SK-N-SH treated with all-trans-retinoic acid at 6 μM for 48 hours (cell line): ENCODE measurements at regions not wholly inside any gene's neighbourhood (a gene's known extent, or its start where the extent isn't known, plus 50 kb on each side); places are given as distances from the start of the nearest gene placed in this dataset.

Source experiments
- ATAC-seq: fragments of 200-7000 bp; cut with Tn5 transposase; 3 replicates; pipeline ENCODE4 v1.9.1; 2020; ENCODE audit warnings: mild to moderate bottlenecking, moderate library complexity
- ARNTL ChIP-seq: fragments of 450-650 bp; formaldehyde crosslinking; IDR thresholded peaks from 2 replicates; pipeline ENCODE4 v1.5.0; 2020; ENCODE audit warnings: low read depth, mild to moderate bottlenecking, moderate library complexity, borderline replicate concordance
- BACH2 ChIP-seq: fragments of 250-450 bp; sonication (Bioruptor Pico); IDR thresholded peaks from 2 replicates; pipeline ENCODE4 v1.9.0; 2021; ENCODE audit warnings: mild to moderate bottlenecking, borderline replicate concordance
- CSDC2 ChIP-seq: fragments of 250-450 bp; sonication (Bioruptor Pico); IDR thresholded peaks from 2 replicates; pipeline ENCODE4 v1.5.0; 2020; ENCODE audit warnings: mild to moderate bottlenecking, moderate library complexity
- ESRRG ChIP-seq: fragments of 250-450 bp; sonication (Bioruptor Pico); IDR thresholded peaks from 2 replicates; pipeline ENCODE4 v1.6.1; 2021; ENCODE audit warnings: mild to moderate bottlenecking
- GLIS3 ChIP-seq: fragments of 250-450 bp; sonication (Bioruptor Pico); IDR thresholded peaks from 2 replicates; pipeline ENCODE4 v1.5.0; 2020; ENCODE audit warnings: mild to moderate bottlenecking, moderate library complexity
- ISL1 ChIP-seq: fragments of 250-450 bp; sonication (Bioruptor Pico); IDR thresholded peaks from 2 replicates; pipeline ENCODE4 v2.1.2; 2022; ENCODE audit warnings: mild to moderate bottlenecking, moderate library complexity
- OSR1 ChIP-seq: fragments of 250-450 bp; sonication (Bioruptor Pico); IDR thresholded peaks from 2 replicates; pipeline ENCODE4 v1.8.0; 2022; ENCODE audit warnings: moderate library complexity, mild to moderate bottlenecking, inconsistent platforms
- POU6F1 ChIP-seq: fragments of 250-450 bp; sonication (Bioruptor Pico); IDR thresholded peaks from 2 replicates; pipeline ENCODE4 v1.8.0; 2021; ENCODE audit warnings: low read depth, mild to moderate bottlenecking, moderate library complexity, borderline replicate concordance
- PPARA ChIP-seq: fragments of 250-450 bp; sonication (Bioruptor Pico); IDR thresholded peaks from 2 replicates; pipeline ENCODE4 v1.5.0; 2020; ENCODE audit warnings: mild to moderate bottlenecking, borderline replicate concordance
- RARB ChIP-seq: fragments of 250-450 bp; sonication (Bioruptor Pico); IDR thresholded peaks from 2 replicates; pipeline ENCODE4 v1.8.0; 2021; ENCODE audit warnings: mild to moderate bottlenecking, moderate library complexity
- SNAI2 ChIP-seq: fragments of 250-450 bp; sonication (Bioruptor Pico); IDR thresholded peaks from 2 replicates; pipeline ENCODE4 v1.5.0; 2020; ENCODE audit warnings: mild to moderate bottlenecking, moderate library complexity
- TCF4 ChIP-seq: fragments of 250-450 bp; sonication (Bioruptor Pico); IDR thresholded peaks from 2 replicates; pipeline ENCODE4 v1.8.0; 2021; ENCODE audit warnings: mild to moderate bottlenecking, moderate library complexity, borderline replicate concordance
- TOX ChIP-seq: fragments of 250-450 bp; sonication (Bioruptor Pico); IDR thresholded peaks from 2 replicates; pipeline ENCODE4 v1.8.0; 2021; ENCODE audit warnings: mild to moderate bottlenecking, moderate library complexity, borderline replicate concordance
- TSHZ2 ChIP-seq: fragments of 250-450 bp; sonication (Bioruptor Pico); IDR thresholded peaks from 2 replicates; pipeline ENCODE4 v1.5.0; 2020; ENCODE audit warnings: mild to moderate bottlenecking, moderate library complexity
- ZC3H10 ChIP-seq: fragments of 250-450 bp; sonication (Bioruptor Pico); IDR thresholded peaks from 2 replicates; pipeline ENCODE4 v1.5.1; 2021; ENCODE audit warnings: mild to moderate bottlenecking, moderate library complexity
- ZFP3 ChIP-seq: fragments of 250-450 bp; sonication (Bioruptor Pico); IDR thresholded peaks from 2 replicates; pipeline ENCODE4 v1.5.0; 2020; ENCODE audit warnings: mild to moderate bottlenecking, moderate library complexity
- ZFP30 ChIP-seq: fragments of 450-650 bp; formaldehyde crosslinking; IDR thresholded peaks from 2 replicates; pipeline ENCODE4 v1.5.0; 2022; ENCODE audit warnings: mild to moderate bottlenecking, moderate library complexity
- ZNF8 ChIP-seq: fragments of 450-650 bp; formaldehyde crosslinking; IDR thresholded peaks from 2 replicates; pipeline ENCODE4 v1.5.0; 2020; ENCODE audit warnings: mild to moderate bottlenecking, moderate library complexity
- TF ChIP-seq, protein P1 (sequence below): fragments of 250-450 bp; sonication (Bioruptor Pico); IDR thresholded peaks from 2 replicates; pipeline ENCODE4 v1.8.0; 2020; ENCODE audit warnings: mild to moderate bottlenecking, moderate library complexity, borderline replicate concordance
- TF ChIP-seq, protein P2 (sequence below): fragments of 250-450 bp; sonication (Bioruptor Pico); IDR thresholded peaks from 2 replicates; pipeline ENCODE4 v1.5.1; 2021; ENCODE audit warnings: mild to moderate bottlenecking, moderate library complexity
- TF ChIP-seq, protein P3 (sequence below): fragments of 250-450 bp; sonication (Bioruptor Pico); IDR thresholded peaks from 2 replicates; pipeline ENCODE4 v1.5.1; 2020; ENCODE audit warnings: low read depth, mild to moderate bottlenecking, moderate library complexity

DNA sequence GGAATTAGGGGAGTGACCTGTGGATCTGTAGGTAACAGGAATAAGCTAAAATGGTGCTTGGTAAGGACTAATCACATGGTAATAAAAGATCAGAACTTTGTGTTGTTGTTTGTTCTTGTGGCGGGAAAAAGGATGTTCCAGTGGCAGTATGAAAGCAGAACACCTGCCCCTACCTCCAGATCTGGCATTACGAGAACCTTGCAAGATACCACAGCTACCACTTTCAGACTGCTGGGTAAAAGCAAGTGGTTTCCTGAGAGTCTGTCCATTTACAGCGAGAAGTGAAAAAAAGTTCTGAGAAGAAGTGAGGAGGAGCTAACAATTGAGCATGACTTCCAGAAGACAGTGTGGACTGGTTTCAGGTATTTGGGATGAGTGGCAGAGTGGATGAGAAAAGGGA is 252.5 kb downstream of the TLE4 start:
- TF ChIP-seq PPARA (CRISPR knock-in tag) (no peak), BACH2 (CRISPR knock-in tag) (no peak), ZNF8 (CRISPR knock-in tag) (no peak), ISL1 (CRISPR knock-in tag) (no peak), TOX (no peak), ESRRG (CRISPR knock-in tag) (no peak), POU6F1 (CRISPR knock-in tag) (no peak), ZC3H10 (CRISPR knock-in tag) (no peak), GLIS3 (CRISPR knock-in tag) (no peak), CSDC2 (CRISPR knock-in tag) (no peak), RARB (CRISPR knock-in tag) (no peak), SNAI2 (CRISPR knock-in tag) (no peak), ARNTL (CRISPR knock-in tag) (no peak)
- TF ChIP-seq, protein P1, sequence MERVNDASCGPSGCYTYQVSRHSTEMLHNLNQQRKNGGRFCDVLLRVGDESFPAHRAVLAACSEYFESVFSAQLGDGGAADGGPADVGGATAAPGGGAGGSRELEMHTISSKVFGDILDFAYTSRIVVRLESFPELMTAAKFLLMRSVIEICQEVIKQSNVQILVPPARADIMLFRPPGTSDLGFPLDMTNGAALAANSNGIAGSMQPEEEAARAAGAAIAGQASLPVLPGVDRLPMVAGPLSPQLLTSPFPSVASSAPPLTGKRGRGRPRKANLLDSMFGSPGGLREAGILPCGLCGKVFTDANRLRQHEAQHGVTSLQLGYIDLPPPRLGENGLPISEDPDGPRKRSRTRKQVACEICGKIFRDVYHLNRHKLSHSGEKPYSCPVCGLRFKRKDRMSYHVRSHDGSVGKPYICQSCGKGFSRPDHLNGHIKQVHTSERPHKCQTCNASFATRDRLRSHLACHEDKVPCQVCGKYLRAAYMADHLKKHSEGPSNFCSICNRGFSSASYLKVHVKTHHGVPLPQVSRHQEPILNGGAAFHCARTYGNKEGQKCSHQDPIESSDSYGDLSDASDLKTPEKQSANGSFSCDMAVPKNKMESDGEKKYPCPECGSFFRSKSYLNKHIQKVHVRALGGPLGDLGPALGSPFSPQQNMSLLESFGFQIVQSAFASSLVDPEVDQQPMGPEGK (CRISPR knock-in tag): no peak
- TF ChIP-seq, protein P2, sequence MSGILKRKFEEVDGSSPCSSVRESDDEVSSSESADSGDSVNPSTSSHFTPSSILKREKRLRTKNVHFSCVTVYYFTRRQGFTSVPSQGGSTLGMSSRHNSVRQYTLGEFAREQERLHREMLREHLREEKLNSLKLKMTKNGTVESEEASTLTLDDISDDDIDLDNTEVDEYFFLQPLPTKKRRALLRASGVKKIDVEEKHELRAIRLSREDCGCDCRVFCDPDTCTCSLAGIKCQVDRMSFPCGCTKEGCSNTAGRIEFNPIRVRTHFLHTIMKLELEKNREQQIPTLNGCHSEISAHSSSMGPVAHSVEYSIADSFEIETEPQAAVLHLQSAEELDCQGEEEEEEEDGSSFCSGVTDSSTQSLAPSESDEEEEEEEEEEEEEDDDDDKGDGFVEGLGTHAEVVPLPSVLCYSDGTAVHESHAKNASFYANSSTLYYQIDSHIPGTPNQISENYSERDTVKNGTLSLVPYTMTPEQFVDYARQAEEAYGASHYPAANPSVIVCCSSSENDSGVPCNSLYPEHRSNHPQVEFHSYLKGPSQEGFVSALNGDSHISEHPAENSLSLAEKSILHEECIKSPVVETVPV: no peak
- TF ChIP-seq, protein P3, sequence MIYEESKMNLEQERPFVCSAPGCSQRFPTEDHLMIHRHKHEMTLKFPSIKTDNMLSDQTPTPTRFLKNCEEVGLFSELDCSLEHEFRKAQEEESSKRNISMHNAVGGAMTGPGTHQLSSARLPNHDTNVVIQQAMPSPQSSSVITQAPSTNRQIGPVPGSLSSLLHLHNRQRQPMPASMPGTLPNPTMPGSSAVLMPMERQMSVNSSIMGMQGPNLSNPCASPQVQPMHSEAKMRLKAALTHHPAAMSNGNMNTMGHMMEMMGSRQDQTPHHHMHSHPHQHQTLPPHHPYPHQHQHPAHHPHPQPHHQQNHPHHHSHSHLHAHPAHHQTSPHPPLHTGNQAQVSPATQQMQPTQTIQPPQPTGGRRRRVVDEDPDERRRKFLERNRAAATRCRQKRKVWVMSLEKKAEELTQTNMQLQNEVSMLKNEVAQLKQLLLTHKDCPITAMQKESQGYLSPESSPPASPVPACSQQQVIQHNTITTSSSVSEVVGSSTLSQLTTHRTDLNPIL (CRISPR knock-in tag): no peak
- TF ChIP-seq, all 23 proteins: peak for 0

GRCh38 chr9:79817438-79818004 is 245.8 kb downstream of the TLE4 start:
- ATAC-seq: no peak
- TF ChIP-seq ZFP30 (CRISPR knock-in tag) (no peak), ESRRG (CRISPR knock-in tag) (no peak), ISL1 (CRISPR knock-in tag) (no peak), ZNF8 (CRISPR knock-in tag) (no peak), POU6F1 (CRISPR knock-in tag) (no peak), TOX (no peak), OSR1 (CRISPR knock-in tag) (no peak), GLIS3 (CRISPR knock-in tag) (no peak), ARNTL (CRISPR knock-in tag) (no peak), TSHZ2 (CRISPR knock-in tag) (no peak), RARB (CRISPR knock-in tag) (no peak), ZC3H10 (CRISPR knock-in tag) (no peak), TCF4 (no peak), CSDC2 (CRISPR knock-in tag) (no peak), ZFP3 (CRISPR knock-in tag) (no peak)
- TF ChIP-seq, protein P1 (CRISPR knock-in tag): no peak
- TF ChIP-seq, protein P2: no peak
- TF ChIP-seq, protein P3 (CRISPR knock-in tag): no peak

More for the DNA sequence above, 252.5 kb downstream of the TLE4 start:
- no peak for ATAC-seq
